CD4-positive, CD25-positive, alpha-beta regulatory T cell (primary cell): ENCODE measurements at regions not wholly inside any gene's neighbourhood (a gene's known extent, or its start where the extent isn't known, plus 50 kb on each side); places are given as distances from the start of the nearest gene placed in this dataset.
"Not testable (repeated sequence)": the region's sequence is repeated elsewhere in the genome, so short reads cannot be mapped to it uniquely, and the experiment has no call there.

Source experiments
- ATAC-seq, 2 donors: fragments of 150-1000 bp; cut with Tn5 transposase; one replicate each; pipeline ENCODE4 v1.10.0; 2021; ENCODE audit warnings: low read depth in 2 of 2, moderate number of reproducible peaks in 2 of 2, moderate library complexity in 1 of 2
- DNase-seq, 3 donors: peaks; one replicate each; pipeline versions ENCODE4 v3.0.0 to v3.0.0-alpha.2; 2012 to 2022; ENCODE audit warnings: mixed read lengths in 1 of 3
- H3K27ac ChIP-seq: one replicate; pipeline ENCODE4 v1.7.0; 2013; ENCODE audit warnings: mild to moderate bottlenecking, low read length; ENCODE audit not compliant: insufficient read depth, poor library complexity, severe bottlenecking
- H3K27me3 ChIP-seq: one replicate; pipeline ENCODE4 v1.7.0; 2013; ENCODE audit warnings: low read length; ENCODE audit not compliant: control insufficient read depth, insufficient read depth
- H3K36me3 ChIP-seq: one replicate; pipeline ENCODE4 v1.7.0; 2013; ENCODE audit warnings: mild to moderate bottlenecking, low read length, moderate library complexity; ENCODE audit not compliant: control insufficient read depth, insufficient read depth
- H3K4me1 ChIP-seq: 2 replicates; pipeline ENCODE4 v1.7.0; 2013; ENCODE audit warnings: mild to moderate bottlenecking, low read length; ENCODE audit not compliant: insufficient read depth, control insufficient read depth, poor library complexity, severe bottlenecking
- H3K4me3 ChIP-seq: one replicate; pipeline ENCODE4 v1.7.0; 2013; ENCODE audit warnings: low read depth, mild to moderate bottlenecking, low read length, moderate library complexity
- H3K9me3 ChIP-seq, 2 experiments: 1 replicate in 1 of 2; 2 replicates in 1 of 2; pipeline ENCODE4 v1.7.0; 2013; ENCODE audit warnings: low read length in 2 of 2, mild to moderate bottlenecking in 1 of 2, moderate library complexity in 1 of 2; ENCODE audit not compliant: control insufficient read depth in 2 of 2
- H3K27ac Mint-ChIP-seq, 3 donors: one replicate each; pipeline ENCODE4 v1.8.0; 2020 to 2022; ENCODE audit warnings: mild to moderate bottlenecking in 3 of 3, mixed read lengths in 3 of 3, moderate library complexity in 2 of 3
- H3K27me3 Mint-ChIP-seq: one replicate; pipeline ENCODE4 v1.8.0; 2022; ENCODE audit warnings: mild to moderate bottlenecking, mixed read lengths
- H3K36me3 Mint-ChIP-seq: one replicate; pipeline ENCODE4 v1.8.0; 2020; ENCODE audit warnings: mixed read lengths
- H3K4me1 Mint-ChIP-seq, 4 donors: one replicate each; pipeline ENCODE4 v1.8.0; 2020 to 2022; ENCODE audit warnings: mixed read lengths in 4 of 4, mild to moderate bottlenecking in 1 of 4
- H3K4me3 Mint-ChIP-seq, 4 donors: one replicate each; pipeline ENCODE4 v1.8.0; 2020 to 2022; ENCODE audit warnings: mild to moderate bottlenecking in 4 of 4, mixed read lengths in 4 of 4, moderate library complexity in 3 of 4
- H3K9me3 Mint-ChIP-seq, 7 donors: one replicate each; pipeline ENCODE4 v1.8.0; 2020 to 2022; ENCODE audit warnings: mixed read lengths in 7 of 7, mild to moderate bottlenecking in 3 of 7, moderate library complexity in 2 of 7

DNA sequence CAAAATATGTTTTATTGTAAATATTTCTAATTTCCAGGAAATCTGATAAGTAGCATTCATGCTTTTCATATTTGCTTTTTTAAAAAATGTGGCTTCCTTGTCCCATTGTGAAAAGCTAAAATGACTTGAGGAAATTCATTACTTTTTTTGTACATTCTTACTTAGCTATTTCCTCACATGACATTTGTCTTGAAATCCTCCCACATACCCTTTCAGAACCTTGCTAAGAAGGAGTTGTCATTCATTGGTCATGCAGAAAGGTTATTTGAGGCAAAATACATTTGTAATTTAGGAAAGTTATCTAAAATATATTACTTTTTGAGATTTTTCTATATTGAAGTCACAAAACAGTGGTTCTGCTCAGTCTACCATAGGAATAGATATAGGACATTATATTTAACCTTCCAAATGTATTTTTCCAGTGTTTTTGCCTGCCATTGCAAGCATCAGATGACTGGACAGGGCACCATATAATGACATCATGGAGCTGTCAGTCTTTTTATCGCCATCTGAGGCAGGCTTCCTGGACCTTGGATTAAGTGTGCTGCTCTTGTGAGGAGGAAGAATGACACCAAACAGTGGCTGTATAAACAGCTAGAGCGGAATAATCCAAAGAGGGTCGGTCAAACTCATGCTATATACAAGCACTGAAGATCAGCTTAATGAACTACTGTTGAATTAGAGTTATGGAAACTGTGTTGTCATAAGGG, 109.4 kb upstream of the HCRTR2 start:
- Mint-ChIP-seq H3K27ac (no peak overlapping the region), H3K4me1 (no peaks in the 10 kb centered on the region), H3K36me3 (no peaks in the 10 kb centered on the region), H3K9me3 (peaks cover 0 to 19% (median 5%) of the 10 kb centered on the region in 7 donors), H3K27me3 (no peaks in the 10 kb centered on the region), H3K4me3 (no peak overlapping the region)
- DNase-seq (no peak), ATAC-seq (no peak)
- Histone ChIP-seq H3K4me1 (no peaks in the 10 kb centered on the region), H3K27me3 (no peaks in the 10 kb centered on the region), H3K36me3 (no peaks in the 10 kb centered on the region), H3K27ac (no peak overlapping the region), H3K9me3 (peaks cover 0 to 2% of the 10 kb centered on the region in 2 experiments), H3K4me3 (no peak overlapping the region)

DNA sequence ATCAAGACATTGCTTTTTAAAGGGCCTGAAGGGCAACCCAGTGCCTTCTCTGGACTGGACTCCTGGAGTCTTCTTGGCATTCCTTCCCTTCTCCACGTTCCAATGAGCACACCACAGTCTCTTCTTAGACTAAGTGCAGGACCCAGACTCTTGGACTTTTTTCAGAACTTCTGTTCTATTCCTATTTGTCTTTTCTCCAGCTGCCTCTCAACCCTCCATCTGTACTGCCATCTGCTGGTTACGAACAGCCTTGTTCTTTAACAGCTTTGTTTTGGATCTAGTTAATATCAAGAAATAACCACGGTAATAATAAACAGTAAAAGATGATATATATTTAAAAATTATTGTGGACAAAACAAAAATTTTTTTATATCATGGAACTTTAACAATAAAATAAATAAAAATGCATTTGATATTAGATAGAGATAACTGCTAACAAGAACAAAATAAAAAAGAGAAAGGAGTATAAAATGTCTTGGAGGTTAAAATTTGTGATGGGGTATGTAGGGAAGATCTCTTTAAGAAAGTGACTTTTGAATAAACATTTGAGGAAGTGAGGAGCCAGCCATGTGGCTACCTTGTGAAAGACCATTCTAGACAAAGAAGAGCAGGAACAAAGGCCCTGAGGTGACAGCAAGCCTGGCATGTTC, 105.1 kb upstream of the HCRTR2 start:
- H3K4me3 ChIP-seq: no peak overlapping the region
- no peak for ATAC-seq
- H3K4me1 Mint-ChIP-seq: no peaks in the 10 kb centered on the region
- no peak overlapping the region for H3K27ac Mint-ChIP-seq
- no peaks in the 10 kb centered on the region for H3K36me3 Mint-ChIP-seq
- H3K4me3 Mint-ChIP-seq: no peak overlapping the region
- no peak overlapping the region for H3K27ac ChIP-seq
- H3K9me3 Mint-ChIP-seq: peaks cover 0 to 26% (median 7%) of the 10 kb centered on the region in 7 donors
- no peaks in the 10 kb centered on the region for H3K36me3 ChIP-seq
- no peaks in the 10 kb centered on the region for H3K4me1 ChIP-seq
- H3K27me3 Mint-ChIP-seq: no peaks in the 10 kb centered on the region
- no peaks in the 10 kb centered on the region for H3K9me3 ChIP-seq
- no peak for DNase-seq
- H3K27me3 ChIP-seq: no peaks in the 10 kb centered on the region

DNA sequence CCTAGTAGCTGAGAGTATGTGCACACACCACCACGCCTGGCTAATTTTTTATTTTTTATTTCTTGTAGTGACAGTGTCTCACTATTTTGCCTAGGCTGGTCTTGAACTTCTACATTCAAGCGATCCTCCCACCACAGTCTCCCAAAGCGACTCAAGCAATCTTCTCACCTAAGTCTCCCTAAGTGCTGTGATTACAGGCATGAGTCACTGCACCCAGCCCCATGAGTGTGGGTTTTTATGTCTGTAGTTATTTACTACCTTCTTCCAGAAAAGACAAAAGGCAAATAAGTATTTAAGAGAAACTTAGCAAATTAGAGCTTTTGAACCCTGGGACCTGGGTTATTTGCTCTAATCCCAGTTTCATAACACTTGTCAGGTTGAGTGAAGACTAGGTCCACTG, 92.3 kb upstream of the HCRTR2 start:
- H3K27ac ChIP-seq: no peak overlapping the region
- peaks cover 0 to 4% of the 10 kb centered on the region in 2 experiments for H3K9me3 ChIP-seq
- Mint-ChIP-seq H3K9me3 (peaks cover 1 to 27% (median 10%) of the 10 kb centered on the region in 7 donors), H3K4me1 (no peaks in the 10 kb centered on the region), H3K27me3 (no peaks in the 10 kb centered on the region), H3K4me3 (no peak overlapping the region), H3K36me3 (no peaks in the 10 kb centered on the region), H3K27ac (no peak overlapping the region)
- ATAC-seq (no peak), DNase-seq (no peak)
- H3K27me3 ChIP-seq: no peaks in the 10 kb centered on the region
- H3K4me3 ChIP-seq: no peak overlapping the region
- no peaks in the 10 kb centered on the region for H3K36me3 ChIP-seq
- H3K4me1 ChIP-seq: no peaks in the 10 kb centered on the region

DNA sequence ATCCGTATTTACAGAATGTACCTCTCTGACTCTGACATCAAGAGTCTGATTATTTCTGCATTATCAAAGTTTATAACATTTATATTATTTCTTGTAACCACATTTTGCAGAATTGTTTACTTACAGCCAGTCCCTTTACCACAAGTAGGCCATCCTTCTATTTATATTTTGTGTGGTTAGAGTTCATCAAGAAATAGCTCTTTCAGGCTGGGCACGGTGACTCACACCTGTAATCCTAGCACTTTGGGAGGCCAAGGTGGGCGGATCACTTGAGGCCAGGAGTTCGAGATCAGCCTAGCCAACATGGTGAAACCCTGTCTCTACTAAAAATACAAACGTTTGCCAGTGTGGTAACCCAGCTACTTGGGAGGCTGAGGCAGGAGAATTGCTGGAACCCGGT, 86.3 kb upstream of the HCRTR2 start:
- not testable (repeated sequence) for ATAC-seq, DNase-seq, H3K4me3 Mint-ChIP-seq, H3K4me1 Mint-ChIP-seq, H3K27me3 Mint-ChIP-seq, H3K36me3 Mint-ChIP-seq, H3K4me3 ChIP-seq, H3K27ac ChIP-seq, H3K36me3 ChIP-seq, H3K27me3 ChIP-seq, H3K9me3 ChIP-seq, H3K4me1 ChIP-seq, H3K27ac Mint-ChIP-seq
- peaks cover 4 to 24% (median 6%) of the 10 kb centered on the region in 7 donors for H3K9me3 Mint-ChIP-seq

DNA sequence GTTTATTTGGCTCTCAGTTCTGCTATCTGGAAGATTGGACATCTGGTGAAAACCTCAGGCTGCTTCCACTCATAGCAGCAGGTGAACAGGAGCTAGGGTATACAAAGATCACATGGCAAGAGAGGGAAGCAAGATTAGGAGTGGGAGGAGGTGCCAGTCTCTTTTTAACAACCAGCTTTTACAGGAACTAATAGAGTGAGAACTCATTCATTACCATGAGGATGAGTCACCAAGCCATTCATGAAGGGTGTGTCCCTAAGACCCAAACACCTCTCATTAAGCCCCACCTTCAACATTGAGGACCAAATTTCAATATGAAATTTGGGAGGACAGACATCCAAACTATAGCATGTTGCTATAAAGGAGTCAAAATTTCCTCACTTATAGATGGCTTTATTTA, 85.4 kb upstream of the HCRTR2 start:
- Mint-ChIP-seq H3K27ac (no peak overlapping the region), H3K9me3 (peaks cover 5 to 29% (median 8%) of the 10 kb centered on the region in 7 donors), H3K27me3 (no peaks in the 10 kb centered on the region), H3K36me3 (no peaks in the 10 kb centered on the region), H3K4me1 (no peaks in the 10 kb centered on the region), H3K4me3 (no peak overlapping the region)
- Histone ChIP-seq H3K36me3 (no peaks in the 10 kb centered on the region), H3K9me3 (no peaks in the 10 kb centered on the region), H3K4me3 (no peak overlapping the region), H3K27ac (no peak overlapping the region), H3K4me1 (no peaks in the 10 kb centered on the region), H3K27me3 (no peaks in the 10 kb centered on the region)
- DNase-seq (no peak), ATAC-seq (no peak)

DNA sequence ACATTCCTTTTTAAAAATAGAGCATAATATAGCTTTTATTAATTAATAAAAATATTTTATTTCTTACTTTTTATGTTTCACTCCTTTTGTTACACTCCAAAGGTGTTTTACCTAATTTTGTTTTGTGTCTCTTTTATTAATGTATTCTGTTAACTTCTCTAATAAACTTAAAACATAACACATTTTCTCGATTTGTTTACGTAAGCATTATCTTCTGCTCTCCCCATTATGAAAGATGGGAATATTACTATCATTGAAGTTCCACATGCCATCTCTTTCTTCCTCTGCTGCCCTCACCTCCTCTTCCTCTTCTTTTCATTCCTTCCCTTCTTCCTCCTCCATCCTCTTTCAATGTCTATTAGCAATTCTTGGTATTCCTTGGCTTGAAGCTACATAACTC, 85.0 kb upstream of the HCRTR2 start:
- no peak overlapping the region for H3K4me3 ChIP-seq
- Mint-ChIP-seq H3K27ac (no peak overlapping the region), H3K9me3 (peaks cover 5 to 32% (median 8%) of the 10 kb centered on the region in 7 donors), H3K4me1 (no peaks in the 10 kb centered on the region), H3K27me3 (no peaks in the 10 kb centered on the region), H3K4me3 (no peak overlapping the region), H3K36me3 (no peaks in the 10 kb centered on the region)
- H3K9me3 ChIP-seq: no peaks in the 10 kb centered on the region
- ATAC-seq (no peak), DNase-seq (no peak)
- H3K27ac ChIP-seq: no peak overlapping the region
- no peaks in the 10 kb centered on the region for H3K4me1 ChIP-seq
- no peaks in the 10 kb centered on the region for H3K27me3 ChIP-seq
- no peaks in the 10 kb centered on the region for H3K36me3 ChIP-seq

DNA sequence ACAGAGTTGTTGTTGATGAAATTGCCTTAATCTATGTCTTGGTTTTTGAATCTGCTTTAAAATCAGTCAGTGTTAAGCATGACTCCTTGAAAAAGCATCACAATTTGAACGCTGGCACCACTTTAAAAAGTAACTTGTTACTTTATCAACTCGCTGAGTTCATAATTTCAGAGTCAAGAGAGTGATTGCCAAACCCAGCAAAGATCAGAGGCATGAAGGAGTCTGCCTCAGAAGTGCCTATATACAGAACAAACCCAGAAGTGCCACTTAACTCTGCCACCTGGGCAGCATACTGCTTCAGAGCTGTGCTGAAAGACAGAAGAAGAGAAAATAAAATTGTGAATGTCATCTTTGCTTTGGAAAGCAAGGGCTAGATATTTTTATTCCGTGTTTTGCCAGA, 73.6 kb upstream of the HCRTR2 start:
- Mint-ChIP-seq H3K4me3 (no peak overlapping the region), H3K36me3 (no peaks in the 10 kb centered on the region), H3K27ac (no peak overlapping the region), H3K4me1 (no peaks in the 10 kb centered on the region), H3K9me3 (peaks cover 0 to 27% (median 6%) of the 10 kb centered on the region in 7 donors), H3K27me3 (no peaks in the 10 kb centered on the region)
- no peak overlapping the region for H3K4me3 ChIP-seq
- peaks cover 0 to 2% of the 10 kb centered on the region in 2 experiments for H3K9me3 ChIP-seq
- no peak for DNase-seq
- H3K4me1 ChIP-seq: no peaks in the 10 kb centered on the region
- ATAC-seq: no peak
- H3K36me3 ChIP-seq: no peaks in the 10 kb centered on the region
- H3K27ac ChIP-seq: no peak overlapping the region
- H3K27me3 ChIP-seq: no peaks in the 10 kb centered on the region

DNA sequence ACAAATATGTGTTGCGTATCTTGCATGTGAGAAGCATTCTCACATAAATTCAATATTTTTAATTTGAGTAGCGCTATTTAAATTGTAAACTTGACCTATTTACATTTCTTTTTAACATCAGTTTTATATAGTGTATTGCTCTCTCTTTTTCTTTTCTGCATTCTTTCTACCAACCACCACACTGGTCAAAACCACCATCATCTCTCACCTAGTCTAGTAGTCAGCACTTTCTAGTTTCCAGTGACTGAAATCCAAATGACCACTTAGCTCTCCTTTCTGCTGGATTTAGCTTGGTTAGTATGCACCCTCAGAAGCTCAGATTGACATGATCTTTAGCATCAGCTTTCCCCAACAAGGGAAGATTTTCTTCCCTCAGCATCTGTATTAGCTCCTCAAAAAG, 73.2 kb upstream of the HCRTR2 start:
- Histone ChIP-seq H3K27me3 (no peaks in the 10 kb centered on the region), H3K36me3 (no peaks in the 10 kb centered on the region), H3K4me1 (no peaks in the 10 kb centered on the region), H3K9me3 (peaks cover 0 to 2% of the 10 kb centered on the region in 2 experiments), H3K27ac (no peak overlapping the region), H3K4me3 (no peak overlapping the region)
- Mint-ChIP-seq H3K9me3 (peaks cover 0 to 28% (median 6%) of the 10 kb centered on the region in 7 donors), H3K27me3 (no peaks in the 10 kb centered on the region), H3K4me1 (no peaks in the 10 kb centered on the region), H3K4me3 (no peak overlapping the region), H3K36me3 (no peaks in the 10 kb centered on the region), H3K27ac (no peak overlapping the region)
- ATAC-seq (no peak), DNase-seq (no peak)
